ENCODE measurements at regions not wholly inside any gene's neighbourhood (a gene's known extent, or its start where the extent isn't known, plus 50 kb on each side); places are given as distances from the start of the nearest gene placed in this dataset.

DNA sequence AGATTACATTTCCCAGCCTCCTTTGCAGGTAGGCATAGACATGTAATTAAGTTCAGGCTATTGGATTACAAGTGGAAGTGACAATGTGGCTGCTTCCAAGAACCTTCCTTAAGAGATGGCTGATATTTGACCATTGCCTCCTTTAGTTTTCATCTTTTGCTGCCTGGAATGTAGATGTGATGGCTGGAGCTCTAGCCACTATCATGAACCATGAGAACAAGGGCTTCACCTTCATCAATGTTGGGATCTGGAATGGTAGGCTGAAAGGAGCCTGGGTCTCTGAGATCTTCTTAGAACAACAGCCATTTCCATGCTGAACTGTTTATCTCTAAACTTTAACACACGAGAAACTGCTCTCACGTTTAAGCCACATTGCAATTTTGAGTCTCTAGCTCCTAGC lies 158.7 kb upstream of the ATP6AP2 start:
- Histone ChIP-seq H3K4me3 (no peak overlapping the region), H3K36me3 (no peaks in the 10 kb centered on the region), H3K4me1 (no peaks in the 10 kb centered on the region), H3K9me3 (no peaks in the 10 kb centered on the region), H3K9ac (ENCODE audit: low read depth in 2 of 2, low read length in 2 of 2) (no peak overlapping the region), H3K27ac (no peak overlapping the region), H3K27me3 (no peaks in the 10 kb centered on the region)
- TF ChIP-seq, protein P1, sequence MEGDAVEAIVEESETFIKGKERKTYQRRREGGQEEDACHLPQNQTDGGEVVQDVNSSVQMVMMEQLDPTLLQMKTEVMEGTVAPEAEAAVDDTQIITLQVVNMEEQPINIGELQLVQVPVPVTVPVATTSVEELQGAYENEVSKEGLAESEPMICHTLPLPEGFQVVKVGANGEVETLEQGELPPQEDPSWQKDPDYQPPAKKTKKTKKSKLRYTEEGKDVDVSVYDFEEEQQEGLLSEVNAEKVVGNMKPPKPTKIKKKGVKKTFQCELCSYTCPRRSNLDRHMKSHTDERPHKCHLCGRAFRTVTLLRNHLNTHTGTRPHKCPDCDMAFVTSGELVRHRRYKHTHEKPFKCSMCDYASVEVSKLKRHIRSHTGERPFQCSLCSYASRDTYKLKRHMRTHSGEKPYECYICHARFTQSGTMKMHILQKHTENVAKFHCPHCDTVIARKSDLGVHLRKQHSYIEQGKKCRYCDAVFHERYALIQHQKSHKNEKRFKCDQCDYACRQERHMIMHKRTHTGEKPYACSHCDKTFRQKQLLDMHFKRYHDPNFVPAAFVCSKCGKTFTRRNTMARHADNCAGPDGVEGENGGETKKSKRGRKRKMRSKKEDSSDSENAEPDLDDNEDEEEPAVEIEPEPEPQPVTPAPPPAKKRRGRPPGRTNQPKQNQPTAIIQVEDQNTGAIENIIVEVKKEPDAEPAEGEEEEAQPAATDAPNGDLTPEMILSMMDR (IDR thresholded peaks at IDR 0.05), result no peak
- DNase-seq, result no peak
- intact Hi-C loops (cut with DNase I), result no loop called here

DNA sequence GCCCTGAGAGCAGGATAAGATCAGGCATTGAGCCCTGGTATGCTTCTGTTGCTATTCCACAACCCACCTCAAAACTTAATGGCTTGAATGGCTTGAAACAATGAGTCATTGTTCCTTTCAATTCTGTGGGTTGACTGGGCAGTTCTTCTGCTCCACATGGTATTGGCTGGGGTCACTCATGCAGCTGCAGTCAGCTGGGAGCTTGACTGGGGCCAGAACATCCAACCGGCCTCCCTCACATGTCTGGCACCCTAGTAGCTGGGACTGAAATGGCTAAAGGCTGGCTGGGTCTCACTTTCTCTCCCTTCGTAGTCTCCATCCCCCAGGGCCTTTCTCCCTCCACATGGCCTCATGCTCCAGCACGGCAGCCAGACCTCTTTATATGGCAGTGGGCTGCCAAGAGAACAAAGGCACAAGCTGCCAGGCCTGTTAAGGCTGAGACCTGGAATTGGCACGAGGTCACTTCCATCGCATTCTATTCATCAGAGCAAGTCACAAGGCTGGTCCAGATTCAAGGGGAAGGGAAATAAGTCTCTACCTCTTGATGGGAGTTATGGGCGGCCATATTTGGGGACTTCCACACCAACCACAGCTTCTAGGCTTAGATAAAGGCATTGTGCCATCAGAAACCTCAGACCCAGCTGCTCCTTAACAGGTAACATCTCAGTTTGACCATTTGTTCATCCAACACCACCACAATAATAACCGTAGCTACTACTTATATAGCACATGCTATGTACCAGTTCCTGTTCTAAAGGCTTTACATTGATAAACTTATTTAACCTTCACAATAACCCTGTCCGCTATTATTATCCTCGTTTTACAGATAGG lies 159.7 kb upstream of the ATP6AP2 start:
- H3K9ac ChIP-seq (ENCODE audit: low read depth in 2 of 2, low read length in 2 of 2), result no peak overlapping the region
- intact Hi-C loops (cut with DNase I), result no loop called here
- no peaks in the 10 kb centered on the region for H3K36me3 ChIP-seq
- DNase-seq, result no peak
- no peak overlapping the region for H3K4me3 ChIP-seq
- no peak overlapping the region for H3K27ac ChIP-seq
- no peaks in the 10 kb centered on the region for H3K27me3 ChIP-seq
- no peaks in the 10 kb centered on the region for H3K9me3 ChIP-seq
- TF ChIP-seq, protein P1 (IDR thresholded peaks at IDR 0.05), result no peak
- H3K4me1 ChIP-seq, result no peaks in the 10 kb centered on the region

DNA sequence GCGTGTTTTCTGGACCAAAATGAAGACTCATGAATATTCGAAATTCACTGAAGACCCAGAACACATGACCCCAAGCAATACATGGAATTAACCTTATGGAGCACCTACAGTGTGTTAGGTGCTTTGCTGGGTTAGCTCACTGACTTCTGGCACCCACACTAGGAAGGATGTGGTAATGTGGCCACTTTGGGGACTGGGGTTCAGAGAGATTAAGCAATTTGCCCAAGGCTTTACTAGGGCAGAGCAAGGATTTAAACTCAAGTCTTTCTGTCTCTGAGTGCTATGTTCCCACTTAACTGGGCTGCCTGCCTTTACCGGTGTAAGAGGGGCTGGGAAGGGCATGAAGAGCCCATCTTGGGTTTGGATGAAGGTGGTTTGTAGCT lies 162.0 kb upstream of the ATP6AP2 start:
- intact Hi-C loops (cut with DNase I), result no loop called here
- H3K27ac ChIP-seq, result no peak overlapping the region
- DNase-seq, result no peak

DNA sequence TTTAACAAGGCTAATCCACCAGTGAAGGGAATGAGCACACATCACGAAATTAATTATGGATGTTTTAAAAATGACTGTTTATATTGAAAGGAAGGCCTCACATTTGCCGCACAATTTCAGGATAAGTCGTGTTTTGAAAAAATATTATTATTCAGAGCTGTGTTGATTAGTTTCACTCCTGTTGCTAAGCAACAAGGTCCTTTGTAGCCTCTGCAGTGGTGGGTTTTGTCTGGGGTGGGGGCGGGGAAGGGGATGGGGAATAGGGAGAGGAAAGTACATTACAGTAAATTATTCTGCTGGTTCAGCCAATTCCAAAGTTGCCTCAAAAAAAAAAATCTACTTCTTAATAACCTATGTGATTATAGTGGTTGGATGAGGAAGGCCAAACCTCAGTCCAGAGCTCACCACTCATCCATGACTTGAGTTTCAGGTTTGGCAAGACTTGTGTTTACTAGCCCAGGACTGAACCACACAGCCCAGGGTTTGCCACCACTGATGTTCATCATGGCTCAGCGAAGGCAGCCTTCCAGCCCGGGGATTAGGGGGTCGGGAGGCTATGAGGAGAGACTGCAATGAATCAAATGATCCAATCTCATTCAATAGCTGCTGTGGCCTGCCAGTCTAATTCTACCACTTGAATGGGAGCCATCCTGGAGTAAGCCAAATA lies 162.5 kb upstream of the ATP6AP2 start:
- H3K36me3 ChIP-seq, result no peaks in the 10 kb centered on the region
- no peak overlapping the region for H3K4me3 ChIP-seq
- H3K9ac ChIP-seq (ENCODE audit: low read depth in 2 of 2, low read length in 2 of 2), result no peak overlapping the region
- H3K4me1 ChIP-seq, result no peaks in the 10 kb centered on the region
- no peak for DNase-seq
- intact Hi-C loops (cut with DNase I), result no loop called here
- H3K9me3 ChIP-seq, result no peaks in the 10 kb centered on the region
- H3K27ac ChIP-seq, result no peak overlapping the region
- H3K27me3 ChIP-seq, result no peaks in the 10 kb centered on the region
- TF ChIP-seq, protein P1 (IDR thresholded peaks at IDR 0.05), result no peak

More for the DNA sequence above, 162.0 kb upstream of the ATP6AP2 start:
- no peak overlapping the region for H3K9ac ChIP-seq (ENCODE audit: low read depth in 2 of 2, low read length in 2 of 2)
- no peaks in the 10 kb centered on the region for H3K9me3 ChIP-seq
- H3K4me1 ChIP-seq, result no peaks in the 10 kb centered on the region
- H3K36me3 ChIP-seq, result no peaks in the 10 kb centered on the region
- H3K27me3 ChIP-seq, result no peaks in the 10 kb centered on the region
- no peak overlapping the region for H3K4me3 ChIP-seq
- TF ChIP-seq, protein P1 (IDR thresholded peaks at IDR 0.05), result no peak

DNA sequence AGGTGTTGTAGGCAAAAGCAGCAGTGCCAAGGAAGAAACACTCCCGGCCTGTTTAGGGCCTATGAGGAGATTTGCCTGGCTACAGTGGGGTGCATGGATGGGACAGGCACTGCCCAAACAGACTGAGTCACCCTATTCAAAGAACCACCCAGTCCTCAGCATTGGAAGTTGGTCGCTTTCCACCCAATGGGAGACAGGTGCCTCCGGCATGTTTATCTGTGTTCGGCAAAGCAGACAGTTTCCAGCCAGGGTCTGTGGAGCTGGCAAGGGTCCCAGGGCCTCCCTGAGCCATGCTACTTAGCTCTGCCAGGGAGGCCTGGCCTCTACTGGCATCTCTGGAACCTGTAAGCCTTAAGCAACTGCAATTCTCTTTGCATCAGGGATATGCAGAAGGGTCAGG lies 165.1 kb upstream of the ATP6AP2 start:
- Histone ChIP-seq H3K9ac (ENCODE audit: low read depth in 2 of 2, low read length in 2 of 2) (no peak overlapping the region), H3K4me3 (no peak overlapping the region), H3K27me3 (no peaks in the 10 kb centered on the region), H3K36me3 (no peaks in the 10 kb centered on the region), H3K9me3 (no peaks in the 10 kb centered on the region), H3K27ac (no peak overlapping the region), H3K4me1 (no peaks in the 10 kb centered on the region)
- TF ChIP-seq, protein P1 (IDR thresholded peaks at IDR 0.05), result no peak
- DNase-seq, result no peak
- intact Hi-C loops (cut with DNase I), result no loop called here
